HG02610 (cell line): ENCODE measurements at regions not wholly inside any gene's neighbourhood (a gene's known extent, or its start where the extent isn't known, plus 50 kb on each side); places are given as distances from the start of the nearest gene placed in this dataset.
"Not testable (repeated sequence)": the region's sequence is repeated elsewhere in the genome, so short reads cannot be mapped to it uniquely, and the experiment has no call there.

Source experiments
- ATAC-seq: cut with Tn5 transposase; IDR thresholded peaks from one replicate; pipeline ENCODE4 v1.9.1; 2021; ENCODE audit warnings: mild to moderate bottlenecking, moderate library complexity; ENCODE audit not compliant: unreplicated experiment

DNA sequence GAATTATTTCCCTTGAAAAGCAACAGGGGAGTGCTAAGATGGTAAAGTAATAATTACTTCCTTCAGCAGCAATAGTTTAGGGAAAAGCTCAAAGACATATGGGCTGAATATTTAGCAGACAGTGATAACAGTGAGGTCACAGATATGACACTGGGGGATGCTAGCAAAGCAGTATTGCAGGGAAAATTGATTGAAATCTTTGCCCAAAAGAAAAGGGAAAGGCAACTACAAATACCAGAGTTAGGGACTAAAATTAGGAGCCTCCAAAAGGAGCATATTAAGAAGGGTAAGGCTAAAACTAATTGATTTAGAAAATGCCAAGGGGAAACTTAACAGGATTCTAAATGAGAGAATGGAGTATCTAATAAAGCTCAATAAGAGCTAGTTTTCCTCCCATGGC is 1191.3 kb upstream of the TENM3 start:
- ATAC-seq: no peak

DNA sequence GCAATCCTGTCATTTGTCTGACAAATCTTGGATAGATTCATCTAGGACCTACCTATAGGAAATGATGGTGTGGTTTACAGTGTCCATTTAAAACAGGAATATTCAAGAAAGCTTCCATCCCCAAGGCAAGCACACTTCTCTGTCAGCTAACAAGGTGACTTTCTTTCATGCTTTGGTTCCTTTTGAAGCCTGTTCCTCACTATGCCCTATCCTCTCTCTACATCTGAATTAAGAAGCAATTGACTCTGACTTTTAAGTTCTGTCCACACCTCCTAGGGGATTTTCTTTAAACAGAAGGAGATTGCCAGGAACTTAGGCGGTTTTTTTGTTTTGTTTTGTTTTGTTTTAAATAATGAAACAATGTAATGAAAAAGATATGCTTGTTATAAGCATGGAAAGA is 1181.4 kb upstream of the TENM3 start:
- no peak for ATAC-seq

DNA sequence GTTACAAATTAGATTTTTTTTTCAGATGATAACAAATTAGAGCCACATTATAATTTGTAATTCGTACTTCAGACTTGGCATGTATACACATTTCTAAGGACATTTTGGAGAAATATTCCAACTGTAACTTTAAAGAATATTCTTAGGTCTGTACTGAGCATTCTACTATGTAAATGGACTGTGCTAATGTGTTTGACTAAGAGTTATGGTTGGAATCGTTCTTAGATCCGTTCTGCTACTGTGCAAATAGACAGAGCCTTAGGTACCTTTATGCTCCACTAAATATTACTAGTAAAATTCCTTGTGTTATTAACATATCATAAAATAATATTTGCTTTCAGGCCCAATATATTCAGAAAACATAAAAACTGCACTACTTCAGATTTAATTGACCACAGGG is 1180.0 kb upstream of the TENM3 start:
- ATAC-seq: no peak

DNA sequence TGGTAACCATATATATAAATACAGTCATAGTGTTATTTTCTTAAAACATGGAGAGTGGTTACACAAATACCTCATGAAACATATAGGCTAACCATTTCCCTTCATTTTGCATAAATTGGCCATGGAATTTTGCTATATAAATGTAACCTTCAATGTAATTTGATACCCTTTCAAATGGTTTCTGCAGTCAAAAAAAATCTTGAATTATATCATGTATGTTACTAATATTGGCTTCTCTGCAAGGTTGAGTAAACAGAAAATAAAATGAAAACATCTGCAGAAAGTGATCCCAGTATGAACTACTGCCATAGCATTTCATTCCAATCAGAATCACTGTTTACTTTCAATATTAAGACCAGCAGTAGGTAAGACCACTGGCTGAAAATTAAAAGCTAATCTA is 1165.9 kb upstream of the TENM3 start:
- no peak for ATAC-seq

DNA sequence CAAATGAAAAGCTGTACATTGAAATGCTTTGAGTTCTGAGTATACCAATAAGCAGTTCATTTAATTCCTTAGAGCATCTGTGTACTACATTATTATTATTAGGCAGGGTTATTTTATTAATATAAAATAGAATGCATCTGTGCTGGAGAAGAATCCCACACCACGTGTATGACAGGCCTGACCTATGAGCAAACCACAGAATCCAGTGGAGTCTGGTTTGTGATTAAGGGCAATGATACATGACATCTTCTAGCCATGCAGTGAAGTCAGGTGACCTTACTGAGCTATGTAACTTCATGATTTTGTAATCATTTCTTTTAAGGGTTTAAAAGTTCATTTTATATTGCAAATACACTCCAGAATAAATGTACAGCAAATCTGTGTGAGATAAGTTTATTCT is 1165.0 kb upstream of the TENM3 start:
- ATAC-seq: no peak

DNA sequence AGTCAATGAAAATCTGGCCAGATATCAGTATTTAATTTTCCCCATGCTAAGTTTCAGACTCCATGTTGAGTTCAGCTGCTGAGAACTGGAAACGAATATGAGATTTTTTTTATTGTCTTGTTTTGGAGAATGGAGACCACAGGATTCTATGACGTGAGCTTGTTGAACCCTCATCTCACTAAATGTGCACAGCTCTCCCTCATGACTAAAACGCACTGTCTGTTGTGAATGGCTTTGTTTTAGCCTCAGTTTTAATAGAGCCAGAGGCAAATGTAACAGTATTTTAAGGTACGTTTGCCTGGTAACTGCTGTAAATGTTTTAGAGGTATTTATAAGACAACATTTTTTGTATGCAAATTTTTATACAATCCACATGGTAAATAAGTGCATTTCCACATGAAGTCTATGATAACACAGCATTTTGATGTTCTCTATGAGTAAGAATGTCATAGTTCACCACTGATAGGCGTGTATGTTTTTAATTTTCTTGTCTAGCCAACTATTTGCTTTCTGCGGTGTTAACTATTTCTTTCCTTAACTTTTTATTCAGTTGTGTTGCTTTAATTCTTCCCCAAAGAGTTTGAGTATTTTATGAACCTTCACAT is 1159.3 kb upstream of the TENM3 start:
- no peak for ATAC-seq

DNA sequence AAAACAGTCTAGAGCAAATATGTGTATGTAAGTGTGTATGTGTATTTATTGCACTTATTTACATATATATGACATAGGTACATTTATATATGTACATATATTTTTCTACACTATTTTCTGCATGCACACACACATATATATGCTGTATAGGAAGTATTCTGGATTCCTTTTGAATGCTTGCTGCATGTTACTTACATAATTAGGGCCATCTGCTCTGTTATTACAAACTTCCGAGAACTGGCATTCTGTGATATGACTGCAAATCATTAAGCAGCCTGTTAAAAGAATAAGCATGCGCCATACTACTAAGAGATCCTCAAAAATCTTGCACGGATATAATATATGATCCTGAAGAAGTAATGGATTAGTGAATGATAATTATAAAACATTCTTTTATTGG is 1157.6 kb upstream of the TENM3 start:
- ATAC-seq: no peak

DNA sequence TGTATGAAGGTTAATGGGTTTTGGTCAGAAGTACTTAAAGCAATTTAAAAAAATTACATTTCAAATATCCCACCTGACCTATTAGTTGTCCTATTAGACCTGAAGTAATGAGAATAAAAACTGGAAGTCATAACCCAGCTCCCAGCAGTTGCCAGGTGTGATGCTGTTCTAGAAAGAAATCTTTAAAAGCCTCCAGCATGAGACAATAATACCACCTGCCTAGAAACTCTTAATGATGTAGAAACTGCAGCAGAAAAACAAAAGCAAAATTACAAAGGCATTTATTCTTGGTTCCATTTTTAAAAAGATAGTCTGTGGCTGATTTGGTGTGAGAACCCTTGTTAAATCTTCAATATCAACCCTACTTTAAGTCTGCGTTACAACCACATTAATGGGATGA is 1137.7 kb upstream of the TENM3 start:
- ATAC-seq: no peak

DNA sequence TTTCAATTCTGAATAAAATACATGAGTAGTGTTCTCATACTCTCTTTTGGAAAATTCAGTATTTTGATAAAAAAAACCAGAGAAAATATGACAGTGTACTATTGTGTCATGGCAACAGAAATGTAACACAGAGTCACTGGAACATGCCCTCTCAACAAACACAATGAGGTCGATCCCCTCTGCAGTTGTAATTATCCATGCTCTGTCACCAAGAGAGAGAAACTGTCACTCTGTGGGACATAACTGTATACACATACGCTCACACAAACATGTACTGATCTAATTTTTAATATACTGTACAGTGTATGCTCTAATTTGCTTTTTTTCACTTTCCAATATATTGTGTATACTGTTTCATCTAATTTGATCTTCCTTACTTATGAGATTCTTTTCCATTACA is 1136.8 kb upstream of the TENM3 start:
- ATAC-seq: no peak

DNA sequence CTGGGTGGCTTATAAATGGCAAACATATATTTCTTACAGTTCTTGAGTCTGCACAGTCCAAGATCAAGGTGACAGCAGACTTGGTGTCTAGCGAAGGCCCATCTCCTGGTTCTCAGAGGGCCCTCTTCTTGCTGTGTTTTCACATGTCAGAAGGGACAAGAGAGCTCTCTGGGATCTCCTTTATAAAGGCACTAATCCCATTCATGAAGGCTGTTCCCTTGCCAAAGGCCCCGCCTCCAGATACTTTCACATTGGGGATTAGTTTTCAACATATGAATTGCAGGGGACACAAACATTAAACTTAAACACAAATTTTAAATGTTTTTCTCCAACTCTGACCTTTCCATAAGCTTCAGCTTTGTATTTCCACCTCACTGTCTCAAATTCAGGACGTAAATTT is 1135.0 kb upstream of the TENM3 start:
- no peak for ATAC-seq

DNA sequence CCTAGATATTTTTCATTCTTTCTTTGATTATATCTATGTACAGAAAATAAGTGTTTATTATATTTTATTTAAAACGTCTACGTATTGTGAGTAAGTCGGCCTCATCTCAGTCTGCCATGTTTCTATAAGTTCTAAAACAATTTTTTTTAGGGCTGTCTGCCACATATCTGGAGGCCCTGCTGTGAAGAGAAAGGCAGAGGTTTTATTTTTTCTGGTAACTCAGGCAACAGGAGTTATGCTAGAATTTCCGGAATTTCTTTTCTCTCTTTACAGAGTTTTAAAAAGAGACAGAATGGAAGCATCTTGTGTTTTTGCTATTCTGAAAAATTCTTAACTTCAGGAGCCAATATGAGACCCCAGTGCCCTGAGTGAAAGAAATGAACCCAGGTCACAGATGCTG is 1124.0 kb upstream of the TENM3 start:
- ATAC-seq: no peak

DNA sequence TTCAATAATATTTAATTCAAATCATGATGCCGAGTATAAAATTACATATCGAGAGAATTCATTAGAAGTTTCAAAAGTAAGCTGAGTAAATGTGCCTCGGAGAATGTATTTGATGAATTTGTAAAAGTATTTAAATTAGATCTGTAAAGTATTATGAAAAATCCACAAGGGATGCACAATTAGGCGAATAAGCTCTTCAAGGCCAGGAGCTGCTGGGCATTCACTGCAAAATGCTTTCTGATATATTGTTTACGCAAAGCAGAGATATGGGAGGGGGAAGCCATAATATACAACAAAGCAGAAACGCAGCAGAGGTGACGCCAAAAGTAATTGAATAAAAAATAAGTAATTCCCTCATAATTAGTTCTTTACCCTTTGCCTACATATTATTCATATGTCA is 1121.5 kb upstream of the TENM3 start:
- ATAC-seq: no peak

DNA sequence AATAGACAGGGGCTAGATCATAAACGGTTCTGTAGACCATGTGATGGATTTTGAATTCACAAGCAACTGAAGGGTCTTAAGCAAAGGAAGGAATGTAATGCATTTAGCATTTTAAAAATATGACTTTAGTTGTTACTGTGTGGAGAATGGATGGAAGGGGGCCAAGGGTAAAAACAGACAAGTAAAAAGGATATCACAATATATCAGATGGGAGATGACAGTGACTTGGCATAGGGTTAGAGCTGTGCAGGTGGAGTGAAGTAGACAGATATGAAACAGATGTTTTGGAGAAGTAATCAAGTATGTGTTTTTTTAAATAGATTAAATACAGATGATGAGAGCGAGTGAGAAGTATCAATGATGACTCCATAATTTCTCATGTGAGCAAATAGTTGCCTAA is 1116.0 kb upstream of the TENM3 start:
- no peak for ATAC-seq

DNA sequence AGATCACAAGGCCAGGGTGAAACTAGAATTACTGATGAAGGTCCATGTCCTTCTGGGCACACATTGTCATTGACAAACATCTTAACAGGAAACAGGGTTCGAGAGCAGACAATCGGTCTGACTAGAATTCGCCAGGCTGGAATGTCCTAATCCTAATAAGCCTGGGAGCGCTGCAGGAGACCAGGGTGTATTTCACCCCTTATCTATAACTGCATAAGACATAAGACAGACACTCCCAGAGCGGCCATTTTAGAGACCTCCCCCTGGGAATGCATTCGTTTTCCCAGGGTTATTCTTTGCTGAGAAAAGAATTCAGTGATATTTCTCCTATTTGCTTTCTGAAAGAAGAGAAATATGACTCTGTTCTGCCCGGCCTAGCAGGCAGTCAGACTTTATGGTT is 1112.9 kb upstream of the TENM3 start:
- not testable (repeated sequence) for ATAC-seq

DNA sequence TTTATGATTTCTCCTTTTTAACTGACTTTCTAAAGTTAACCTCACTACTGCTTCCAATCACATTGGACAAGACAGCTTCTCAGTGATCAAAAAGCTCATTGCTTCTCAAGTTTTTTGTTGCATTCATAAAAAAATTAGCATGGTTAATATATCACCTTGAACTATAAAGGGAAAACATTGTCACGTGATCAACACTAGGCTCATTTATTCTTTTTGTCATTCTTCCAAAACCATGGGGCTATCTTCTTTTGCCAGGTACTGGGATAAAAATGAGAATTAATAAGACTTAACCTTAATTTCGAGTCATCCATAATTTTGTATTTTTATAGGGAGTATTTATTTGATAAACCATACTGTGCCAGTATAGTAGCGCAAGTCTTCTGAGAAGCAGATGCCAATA is 1105.9 kb upstream of the TENM3 start:
- ATAC-seq: no peak

DNA sequence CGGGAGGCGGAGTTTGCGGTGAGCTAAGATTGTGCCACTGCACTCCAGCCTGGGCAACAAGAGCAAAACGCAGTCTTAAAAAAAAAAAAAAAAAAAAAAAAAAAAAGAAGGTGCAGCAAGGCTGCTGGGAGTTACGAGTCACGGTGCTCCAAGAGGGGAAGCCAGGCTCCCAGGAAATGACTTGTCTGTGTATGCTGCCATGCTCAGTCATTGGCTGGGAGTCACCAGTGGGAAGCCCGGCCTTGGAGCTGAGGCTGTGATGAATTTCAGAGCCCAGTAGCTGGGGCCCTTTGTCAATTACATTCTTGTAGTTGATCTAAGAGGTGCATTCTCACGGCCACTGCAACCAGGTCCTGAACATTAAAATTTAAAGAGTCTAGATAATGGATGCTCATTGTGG is 1105.1 kb upstream of the TENM3 start:
- no peak for ATAC-seq

DNA sequence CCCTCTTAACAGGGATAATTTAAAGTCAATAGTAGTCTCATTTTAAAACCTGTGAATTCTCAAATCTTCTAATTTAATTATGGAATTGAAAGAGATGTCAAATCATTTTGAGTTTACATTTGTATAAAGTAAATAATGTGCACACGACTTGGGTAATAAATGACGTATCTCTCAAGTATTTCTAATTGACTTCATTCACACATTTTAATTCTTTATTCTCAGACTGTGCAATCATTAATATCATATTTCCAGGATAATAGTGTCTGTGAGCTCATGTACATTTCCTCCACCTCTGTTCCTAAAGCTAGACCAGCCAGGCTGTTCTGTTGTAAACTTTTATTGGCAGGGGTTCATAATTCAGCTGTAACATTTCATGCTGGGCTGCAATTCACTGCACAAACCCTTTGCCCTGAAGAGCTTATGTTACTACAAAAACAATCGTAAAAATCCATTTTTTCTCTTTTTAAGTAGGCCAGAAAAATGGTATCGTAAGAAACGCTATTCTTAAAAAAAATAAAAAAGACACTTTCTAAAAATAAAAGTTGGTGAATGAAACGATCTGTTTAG is 1103.1 kb upstream of the TENM3 start:
- ATAC-seq: no peak

DNA sequence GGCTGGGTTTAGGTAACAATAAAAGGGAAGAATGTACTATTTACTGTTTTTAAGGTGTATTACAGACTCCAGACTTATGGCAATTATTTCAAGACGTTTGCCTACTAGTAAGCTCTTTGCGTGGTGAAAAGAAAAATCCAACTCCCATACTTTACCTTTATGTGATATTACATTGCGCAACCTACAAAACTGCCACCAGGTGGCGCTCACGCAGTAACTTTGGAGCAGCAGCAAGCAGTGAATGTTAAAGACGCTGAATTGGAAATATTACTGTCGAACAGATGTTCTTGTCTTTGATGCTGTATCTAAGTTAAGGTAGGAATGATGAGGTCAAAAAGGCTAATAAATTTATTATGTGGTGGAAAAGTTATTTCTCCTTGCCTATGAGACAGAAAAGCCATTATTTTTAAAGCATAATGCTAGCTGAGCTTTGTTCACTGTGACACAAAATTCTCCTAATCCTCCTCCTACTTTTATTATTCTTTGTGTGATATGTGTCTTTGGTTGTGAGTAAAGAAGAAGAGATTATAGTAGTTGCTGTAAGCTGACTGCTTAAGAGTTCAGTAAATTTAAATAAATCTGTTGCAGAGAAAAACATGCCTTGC is 1099.8 kb upstream of the TENM3 start:
- peak; percentile 77 for ATAC-seq

DNA sequence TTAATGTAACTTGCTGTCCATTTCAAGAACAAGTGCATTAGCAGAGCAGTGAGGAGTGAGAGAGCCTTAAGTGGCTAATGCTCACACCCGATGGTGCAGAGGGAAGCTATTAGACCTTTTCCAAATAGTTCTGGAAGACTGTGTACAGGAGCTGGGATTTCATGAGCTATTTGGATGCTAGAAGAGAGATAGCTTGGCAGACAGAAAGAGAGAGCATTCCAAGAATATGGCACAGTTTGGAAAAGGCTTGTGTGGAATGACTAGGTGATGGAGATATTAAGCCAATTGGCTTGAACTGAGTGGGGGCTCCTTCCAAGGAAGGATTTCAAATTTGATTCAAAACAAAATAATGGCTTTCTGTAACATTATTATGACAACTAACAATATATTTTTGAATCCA is 1097.2 kb upstream of the TENM3 start:
- no peak for ATAC-seq

DNA sequence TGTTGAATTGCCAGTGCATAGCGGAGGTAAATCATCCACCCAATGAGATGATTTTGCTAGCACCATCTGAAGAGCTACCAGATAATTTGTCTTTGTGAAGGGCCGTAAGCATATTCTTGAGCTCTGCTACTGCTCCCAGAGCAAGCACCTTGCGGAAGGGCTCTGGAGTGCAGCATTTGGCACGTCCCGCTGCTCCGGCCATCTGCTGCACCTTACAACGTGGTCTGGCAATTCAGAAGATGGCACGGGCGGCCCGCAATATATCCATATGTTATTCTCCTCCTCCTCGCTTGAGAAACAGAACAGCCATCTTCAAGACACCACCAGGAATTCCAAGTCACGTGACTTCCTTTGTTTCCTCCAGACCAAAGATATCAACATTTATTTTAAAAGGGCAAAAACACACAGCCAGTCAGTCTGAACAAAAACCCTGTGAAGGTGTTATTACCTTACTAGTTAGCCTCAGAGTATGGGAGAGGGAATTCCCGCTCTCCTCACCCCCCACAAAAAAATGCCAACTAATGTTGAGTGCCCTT is 1095.7 kb upstream of the TENM3 start:
- no peak for ATAC-seq

DNA sequence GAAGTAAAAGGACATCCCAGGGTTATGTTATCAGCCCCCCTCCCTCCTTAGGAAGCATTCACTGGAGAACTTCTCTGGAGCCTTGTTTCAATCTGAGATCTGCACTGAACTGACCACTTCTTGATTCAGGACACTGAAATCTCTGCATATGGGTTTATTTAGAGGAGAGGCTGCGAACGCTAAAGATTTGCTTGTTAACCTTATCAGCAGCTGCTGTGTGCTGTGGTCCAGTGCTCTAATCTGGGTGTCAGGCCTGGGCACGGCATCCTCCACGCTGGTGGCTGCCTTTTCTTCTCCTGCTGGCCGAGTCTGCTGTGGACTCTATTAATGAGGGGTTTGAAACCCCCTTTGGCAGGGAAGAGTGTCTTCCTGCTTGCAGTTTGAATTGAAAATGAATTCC is 1094.7 kb upstream of the TENM3 start:
- no peak for ATAC-seq

DNA sequence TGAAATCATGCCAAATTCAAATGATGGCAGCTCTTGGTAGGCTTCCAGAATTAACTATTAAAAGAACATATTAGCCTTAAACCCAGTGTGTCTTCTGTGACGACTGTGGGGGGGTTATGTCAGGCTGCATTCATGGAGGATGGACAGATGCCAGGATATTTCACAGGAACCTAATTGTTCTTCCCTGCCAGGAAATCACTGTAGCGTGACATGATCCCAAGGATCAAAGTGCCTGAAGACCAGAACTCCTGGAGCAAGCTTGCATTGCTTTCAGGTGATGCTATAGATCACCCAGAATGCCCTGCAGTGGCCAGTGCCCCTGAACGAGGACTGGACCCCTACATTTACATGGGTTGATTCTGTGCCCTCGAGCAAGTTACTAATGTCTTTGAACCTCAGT is 1093.0 kb upstream of the TENM3 start:
- ATAC-seq: no peak

DNA sequence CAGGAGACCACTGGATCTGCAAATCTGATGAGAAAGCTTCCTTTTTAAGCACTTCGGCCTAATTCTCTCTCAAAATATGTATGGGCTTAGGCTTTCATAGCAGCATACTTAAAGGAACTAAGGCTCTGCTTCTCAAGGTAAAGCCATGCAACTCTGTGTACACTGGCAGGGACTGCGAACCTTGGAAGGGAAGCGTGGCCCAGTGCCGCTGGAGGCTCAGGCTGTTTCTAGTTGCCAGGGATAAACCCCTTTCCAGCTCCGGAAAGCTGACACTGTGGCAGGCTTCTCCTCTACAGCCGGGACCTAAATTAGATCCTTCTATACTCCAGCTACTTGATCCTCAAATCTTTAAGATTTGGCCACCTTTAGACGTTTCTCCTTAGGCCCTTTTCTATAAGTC is 1091.3 kb upstream of the TENM3 start:
- ATAC-seq: no peak
